PC-9 (cell line): ENCODE measurements at regions not wholly inside any gene's neighbourhood (a gene's known extent, or its start where the extent isn't known, plus 50 kb on each side); places are given as distances from the start of the nearest gene placed in this dataset.

Experiments used
- CTCF ChIP-seq: fragments of 200-600 bp; sonication (generic); conservative IDR thresholded peaks from 2 replicates; pipeline ENCODE4 v1.6.1; 2017; ENCODE audit warnings: mixed run types, antibody characterized with exemption, mild to moderate bottlenecking, moderate library complexity
- EZH2 ChIP-seq: fragments of 200-600 bp; sonication (generic); IDR thresholded peaks from 2 replicates; pipeline ENCODE4 v1.8.0; 2017; ENCODE audit warnings: antibody characterized with exemption, low read depth

GRCh38 chr2:22478329-22478728, 906.6 kb upstream of the KLHL29 start:
- no peak for TF ChIP-seq CTCF
- no peak for TF ChIP-seq EZH2
